Lung microvascular endothelial cell (primary cell): ENCODE measurements at regions not wholly inside any gene's neighbourhood (a gene's known extent, or its start where the extent isn't known, plus 50 kb on each side); places are given as distances from the start of the nearest gene placed in this dataset.
"Not testable (repeated sequence)": the region's sequence is repeated elsewhere in the genome, so short reads cannot be mapped to it uniquely, and the experiment has no call there.

Experiments
- DNase-seq, 2 donors: peaks; one replicate each; pipeline versions ENCODE4 v3.0.0 to v3.0.0-alpha.2; 2010; ENCODE audit warnings: low read depth in 2 of 2

DNA sequence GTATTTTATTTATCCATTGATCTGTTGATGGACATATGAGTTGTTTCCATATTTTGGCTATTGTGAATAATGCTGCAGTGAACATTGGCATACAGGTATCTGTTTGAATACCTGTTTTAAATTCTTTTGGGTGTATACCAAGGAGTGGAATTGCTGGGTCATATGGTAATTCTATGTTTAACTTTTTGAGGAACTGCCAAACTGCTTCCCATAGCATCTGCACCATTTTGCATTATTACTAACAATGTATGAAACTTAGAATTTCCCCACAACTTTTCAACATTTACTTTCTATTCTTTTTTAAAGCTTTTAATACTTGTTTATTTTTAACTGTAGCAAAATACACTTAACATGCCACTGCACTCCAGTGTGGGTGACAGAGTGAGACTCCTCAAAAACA is 57.0 kb upstream of the MSN start:
- DNase-seq = no peak

DNA sequence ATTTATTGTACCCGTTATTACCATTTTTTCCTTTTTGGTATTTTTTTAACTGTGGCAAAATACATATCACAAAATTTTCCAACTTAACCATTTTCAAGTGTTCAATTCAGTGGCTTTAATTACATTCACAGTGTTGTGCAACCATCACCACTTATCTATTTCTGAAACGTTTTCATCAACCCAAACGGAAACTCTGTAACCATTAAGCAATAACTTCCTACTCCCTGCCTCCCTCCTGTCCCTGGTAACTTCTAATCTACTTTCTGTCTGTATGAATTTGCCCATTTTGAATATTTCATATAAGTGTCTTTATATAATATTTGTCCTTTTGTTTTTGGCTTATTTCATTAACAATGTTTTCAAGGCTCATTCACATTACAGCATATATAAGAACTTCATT is 57.4 kb upstream of the MSN start:
- DNase-seq = peak; percentile 34 to 80

DNA sequence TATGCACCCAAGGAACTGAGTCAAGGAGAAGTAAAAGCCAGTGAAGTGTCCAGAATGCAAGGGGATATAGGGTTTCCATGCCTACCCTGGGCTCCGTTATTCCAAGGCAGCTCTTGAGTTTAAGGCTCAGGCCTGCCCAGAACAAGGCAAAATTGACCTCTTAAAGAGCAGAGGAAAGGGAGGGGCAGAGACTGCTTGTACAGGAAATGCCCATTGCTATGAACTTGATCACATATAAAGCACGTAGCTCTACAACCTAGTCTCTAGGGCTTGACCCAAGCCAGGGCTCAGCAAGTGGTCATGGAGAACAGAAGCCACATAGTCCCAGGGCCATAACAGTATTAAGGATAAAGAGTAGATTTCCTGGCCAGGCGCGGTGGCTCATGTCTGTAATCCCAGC is 58.2 kb upstream of the MSN start:
- DNase-seq = no peak

DNA sequence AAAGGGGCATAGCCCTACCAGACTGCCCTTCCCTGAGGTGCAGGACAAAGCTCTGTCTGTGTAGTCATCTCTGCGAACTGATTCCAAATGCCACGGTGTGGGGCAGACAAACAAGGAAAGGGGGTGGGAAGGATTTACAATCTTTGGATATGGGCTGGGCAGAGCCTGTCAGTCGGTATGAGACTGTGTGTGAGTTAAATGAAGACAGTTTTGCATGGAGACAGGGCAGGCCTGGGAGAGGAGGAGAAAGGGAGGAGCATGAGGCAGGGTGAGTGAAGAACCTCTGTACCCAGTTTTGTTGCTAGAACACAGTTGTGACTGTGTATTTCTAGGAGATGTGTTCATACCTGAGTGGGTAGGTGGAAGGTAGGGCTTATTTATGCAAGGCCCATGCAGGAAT is 59.4 kb upstream of the MSN start:
- DNase-seq = no peak

DNA sequence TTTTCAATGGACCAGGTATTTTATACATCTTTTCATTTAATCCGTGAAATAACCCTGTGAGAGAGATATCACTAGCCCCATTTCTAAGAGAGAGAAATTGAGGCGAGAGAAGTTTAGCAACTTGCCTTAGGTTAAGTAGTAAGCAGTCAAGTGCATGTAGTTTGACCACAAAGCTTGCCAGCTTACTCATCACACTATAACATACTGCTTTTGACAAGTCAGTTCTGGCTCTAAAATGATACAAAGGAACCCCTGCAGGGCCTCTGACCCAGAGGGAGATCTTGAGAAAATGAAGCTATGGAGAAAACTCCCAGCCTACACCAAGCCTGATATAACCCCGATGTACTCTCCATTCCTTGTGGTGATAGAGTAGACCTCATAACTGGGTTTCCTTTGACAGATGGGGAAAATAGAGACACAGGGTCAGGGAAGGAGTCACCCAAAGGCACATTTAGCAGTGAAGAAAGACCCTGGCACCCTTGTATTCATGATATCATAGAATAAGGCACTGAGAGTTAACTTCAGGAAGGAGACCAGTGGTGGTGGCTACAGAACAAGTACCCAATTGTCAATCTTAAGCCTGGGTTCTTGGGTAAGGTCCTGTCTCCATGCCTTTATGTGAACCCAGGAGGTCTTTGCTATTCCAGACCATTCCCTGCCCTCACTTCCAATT is 60.2 kb upstream of the MSN start:
- DNase-seq = peak in 1 of 2 donors; percentile 35

DNA sequence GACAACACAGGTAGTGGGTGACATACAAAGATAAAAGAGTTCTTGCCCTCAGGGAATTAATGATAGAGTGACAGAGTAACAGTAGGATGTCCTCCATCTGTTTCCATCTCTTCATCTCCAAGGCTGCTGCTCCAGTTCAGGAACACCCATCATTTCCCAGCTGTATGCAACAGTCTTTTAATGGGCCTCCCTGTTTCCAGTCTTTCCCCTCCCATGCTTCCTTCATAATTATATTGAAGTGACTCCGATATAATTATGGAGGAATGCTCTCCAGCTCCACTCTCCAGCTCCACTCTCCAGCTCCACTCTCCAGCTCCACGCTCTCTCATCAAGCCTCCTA is 65.3 kb upstream of the MSN start:
- DNase-seq = peak in 1 of 2 donors; percentile 25

DNA sequence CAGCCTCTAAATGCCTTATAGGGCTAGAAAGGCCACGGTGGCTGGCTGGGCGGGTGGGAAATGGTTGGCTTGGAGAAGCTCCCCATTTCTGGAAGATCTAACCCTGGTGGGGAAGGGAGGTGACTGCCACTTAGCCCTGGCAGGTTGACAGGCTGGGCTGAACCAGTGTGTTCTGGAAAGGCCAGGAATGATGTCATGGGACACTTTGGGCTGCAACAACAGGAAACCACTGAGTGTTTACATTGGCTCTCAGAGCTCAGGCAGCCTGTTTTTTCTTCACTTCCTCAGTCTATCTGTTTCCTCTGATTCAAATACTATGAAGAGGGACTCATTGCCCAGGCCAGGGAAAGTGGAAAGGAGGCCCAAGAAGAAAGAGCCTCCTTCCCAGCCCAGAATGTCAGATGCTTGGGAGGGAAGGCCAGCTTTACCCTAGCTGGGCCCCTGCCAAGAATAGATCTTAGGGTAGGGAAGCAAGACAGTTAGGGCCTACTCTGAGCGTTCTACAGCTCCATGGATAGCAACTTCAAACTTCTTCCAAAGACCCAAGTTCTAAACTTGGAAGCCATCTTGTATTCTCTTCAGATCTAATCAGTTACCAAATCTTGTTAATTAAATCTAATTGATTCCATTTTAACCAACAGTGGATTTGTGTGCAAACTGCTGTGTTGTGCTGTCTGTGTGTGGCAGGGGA is 65.8 kb upstream of the MSN start:
- DNase-seq = peak; percentile 97 to 99

DNA sequence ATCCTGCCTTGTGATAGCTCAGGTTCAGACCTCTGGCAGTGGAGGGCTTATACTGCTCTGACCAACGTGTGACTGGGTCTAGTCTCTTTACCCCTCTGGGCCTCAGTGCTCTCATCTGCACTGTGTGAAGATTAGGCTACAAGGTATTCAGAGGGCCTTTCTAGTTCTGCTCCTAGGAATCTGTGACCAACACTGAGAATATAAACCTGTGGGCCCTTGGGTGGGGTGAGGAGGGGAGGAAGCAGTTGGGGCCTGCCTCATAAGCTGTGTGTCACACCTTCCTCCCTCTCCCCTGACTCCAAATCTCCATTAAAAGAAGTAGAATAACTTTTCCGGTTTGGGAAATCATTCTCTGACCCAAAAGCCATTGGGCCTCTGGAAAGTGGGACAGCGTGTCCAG is 66.3 kb upstream of the MSN start:
- DNase-seq = no peak

DNA sequence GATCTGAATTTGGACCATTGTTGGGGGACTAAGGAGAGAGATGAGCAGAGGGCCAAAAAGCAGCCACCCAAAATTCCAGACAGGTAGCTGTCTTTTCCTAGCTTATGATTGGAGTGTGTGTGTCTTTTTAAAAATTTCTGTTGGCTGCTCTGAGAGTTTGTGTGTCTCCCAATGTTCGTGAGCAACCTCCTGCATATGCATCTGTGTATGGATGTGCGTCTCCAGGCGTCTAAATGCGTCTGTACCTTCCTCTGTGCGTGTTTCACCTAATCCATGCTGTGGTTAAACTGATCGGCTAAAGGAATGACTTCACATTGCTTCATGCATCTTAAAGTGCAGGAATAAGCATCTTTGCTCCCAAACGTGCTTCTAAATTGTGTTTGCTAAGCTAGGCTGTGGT is 65.5 kb upstream of the LAS1L start:
- no peak for DNase-seq

DNA sequence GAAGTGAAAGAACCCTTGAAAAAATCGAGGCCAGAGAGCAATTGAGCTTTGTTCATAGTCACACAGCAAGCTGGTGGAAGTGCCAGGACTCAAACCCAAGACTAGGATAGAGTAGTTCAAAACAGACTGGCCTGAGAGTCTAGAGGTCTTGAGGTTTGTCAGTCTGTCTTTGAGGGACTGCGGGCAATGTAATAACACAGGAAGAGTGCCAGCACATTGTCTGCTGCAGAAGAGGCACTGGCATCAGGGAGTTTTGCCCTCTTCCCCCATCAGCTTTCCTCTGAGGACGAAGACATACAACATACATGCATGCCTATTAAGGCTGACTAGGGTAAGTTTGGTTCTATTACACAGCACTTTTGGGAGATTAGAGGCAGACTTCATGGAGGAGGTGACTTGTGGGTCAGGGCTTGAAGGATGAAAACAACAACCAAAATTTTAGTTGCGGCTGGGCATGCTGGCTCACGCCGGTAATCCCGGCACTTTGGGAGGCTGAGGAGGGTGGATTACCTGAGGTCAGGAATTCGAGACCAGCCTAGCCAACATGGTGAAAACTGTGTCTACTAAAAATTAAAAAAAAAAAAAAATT is 64.1 kb upstream of the LAS1L start:
- DNase-seq = no peak

DNA sequence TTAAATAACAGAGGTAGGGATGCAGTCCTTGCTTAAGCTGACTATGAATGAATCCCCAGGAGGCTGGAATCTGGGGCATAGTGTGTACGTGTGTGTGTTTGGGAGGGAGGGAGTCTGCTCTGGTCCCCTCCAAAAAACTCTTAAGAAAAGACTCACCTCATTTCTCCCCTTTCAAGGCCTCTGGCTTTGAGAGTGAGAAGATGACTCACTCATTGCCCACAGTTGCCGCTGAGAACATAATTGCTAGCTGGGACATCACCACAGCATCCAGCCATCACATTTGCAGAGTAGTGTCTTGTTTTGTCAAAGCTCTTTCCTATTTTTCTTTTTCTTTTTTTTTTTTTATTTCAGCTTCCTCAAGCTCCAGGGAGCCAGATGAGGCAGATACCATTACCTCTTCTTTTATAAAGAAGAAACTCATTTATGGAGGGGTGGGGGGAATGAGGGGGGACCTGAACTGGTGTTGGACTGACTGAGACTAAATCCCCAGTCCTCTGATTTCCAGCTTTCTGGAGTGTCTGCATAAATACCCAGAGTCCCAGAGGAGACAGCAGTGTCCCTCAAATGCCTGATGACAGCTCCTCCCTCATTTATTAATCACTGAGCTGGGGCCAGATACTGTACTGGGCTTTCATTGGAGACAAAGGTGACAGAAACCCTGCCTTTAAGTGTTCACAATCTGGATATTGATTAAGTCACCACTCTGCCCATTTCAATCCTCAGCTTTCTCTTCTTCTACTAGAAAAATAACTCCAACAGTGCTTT is 61.9 kb upstream of the LAS1L start:
- DNase-seq = peak; percentile 33 to 64

DNA sequence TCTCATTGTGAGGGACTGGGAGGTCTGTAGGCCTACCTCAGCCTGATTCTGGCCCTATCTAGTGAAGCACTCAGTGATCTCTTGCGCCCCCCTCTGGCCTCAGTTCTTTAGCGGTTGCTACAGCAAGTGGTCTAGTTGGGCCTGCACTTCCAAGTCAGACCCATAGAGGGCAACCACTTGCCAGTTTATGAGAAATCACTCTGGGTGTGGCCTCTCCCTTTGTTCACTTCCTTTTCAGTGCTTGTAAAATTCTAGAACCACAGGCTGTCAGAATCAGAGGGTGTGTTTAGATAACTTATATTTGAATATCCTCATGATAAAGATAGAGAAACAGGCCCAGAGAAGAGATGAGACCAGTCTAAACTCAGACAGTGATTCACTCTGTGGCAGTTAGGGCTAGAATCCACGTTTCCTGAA is 60.9 kb upstream of the LAS1L start:
- DNase-seq = peak; percentile 92 to 96

DNA sequence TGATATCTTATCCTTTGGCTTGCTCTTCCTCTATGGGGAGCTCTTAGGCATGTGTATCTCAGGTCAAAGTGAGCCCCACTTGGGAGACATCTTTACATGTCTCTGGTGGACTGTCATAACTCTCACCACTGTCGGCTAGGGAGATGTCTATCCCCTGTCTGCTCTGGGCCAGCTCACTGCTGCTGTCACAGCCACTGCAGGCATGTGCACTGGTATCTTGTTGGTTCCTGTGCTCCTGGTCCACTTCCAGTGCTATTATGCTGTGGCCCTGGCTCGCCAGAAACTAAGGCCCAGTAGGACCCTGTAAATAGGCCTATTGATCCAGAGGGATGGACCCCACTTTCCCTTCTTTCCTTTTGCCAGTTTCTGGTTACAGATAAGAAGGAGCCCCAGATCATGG is 56.6 kb upstream of the LAS1L start:
- DNase-seq = no peak

DNA sequence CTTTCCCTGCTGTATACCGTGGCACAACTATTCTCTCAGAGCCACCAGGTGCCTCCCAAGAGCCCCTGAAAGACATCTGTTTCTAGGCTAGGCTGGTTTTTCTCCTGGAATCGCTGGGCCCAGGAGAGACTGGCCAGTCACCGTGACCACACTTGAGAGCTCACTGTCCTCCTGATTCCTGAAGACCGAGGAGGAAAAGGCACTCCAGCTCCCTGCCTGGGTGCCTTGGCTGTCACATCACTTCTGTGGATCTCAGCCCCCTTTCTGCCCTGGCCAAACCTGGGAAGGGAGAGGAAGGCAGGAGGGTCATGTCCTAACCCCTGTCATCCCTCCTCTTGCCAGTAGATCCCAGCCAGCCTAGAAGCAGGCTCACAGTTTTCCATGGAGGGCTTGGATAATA is 54.7 kb upstream of the LAS1L start:
- DNase-seq = no peak

DNA sequence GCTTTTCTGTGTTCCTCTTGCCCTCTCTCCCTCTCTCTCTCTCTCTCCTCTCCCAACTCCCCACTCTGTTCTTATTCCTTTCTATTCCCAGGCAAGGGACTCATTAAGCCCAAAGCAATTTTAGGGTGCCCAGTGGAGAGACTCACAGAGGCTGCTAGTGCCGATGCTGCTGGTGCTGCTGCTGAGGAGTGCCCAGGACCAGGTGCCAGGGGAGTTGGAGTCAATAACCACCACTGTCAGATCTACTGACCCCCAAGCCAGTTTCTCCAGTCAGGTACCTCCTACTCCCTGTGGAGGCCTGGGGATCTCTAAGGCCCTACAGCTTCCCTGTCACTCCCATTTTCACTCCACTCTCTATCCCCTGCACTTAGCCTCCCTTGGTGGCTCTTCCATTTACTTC is 54.2 kb upstream of the LAS1L start:
- no peak for DNase-seq

DNA sequence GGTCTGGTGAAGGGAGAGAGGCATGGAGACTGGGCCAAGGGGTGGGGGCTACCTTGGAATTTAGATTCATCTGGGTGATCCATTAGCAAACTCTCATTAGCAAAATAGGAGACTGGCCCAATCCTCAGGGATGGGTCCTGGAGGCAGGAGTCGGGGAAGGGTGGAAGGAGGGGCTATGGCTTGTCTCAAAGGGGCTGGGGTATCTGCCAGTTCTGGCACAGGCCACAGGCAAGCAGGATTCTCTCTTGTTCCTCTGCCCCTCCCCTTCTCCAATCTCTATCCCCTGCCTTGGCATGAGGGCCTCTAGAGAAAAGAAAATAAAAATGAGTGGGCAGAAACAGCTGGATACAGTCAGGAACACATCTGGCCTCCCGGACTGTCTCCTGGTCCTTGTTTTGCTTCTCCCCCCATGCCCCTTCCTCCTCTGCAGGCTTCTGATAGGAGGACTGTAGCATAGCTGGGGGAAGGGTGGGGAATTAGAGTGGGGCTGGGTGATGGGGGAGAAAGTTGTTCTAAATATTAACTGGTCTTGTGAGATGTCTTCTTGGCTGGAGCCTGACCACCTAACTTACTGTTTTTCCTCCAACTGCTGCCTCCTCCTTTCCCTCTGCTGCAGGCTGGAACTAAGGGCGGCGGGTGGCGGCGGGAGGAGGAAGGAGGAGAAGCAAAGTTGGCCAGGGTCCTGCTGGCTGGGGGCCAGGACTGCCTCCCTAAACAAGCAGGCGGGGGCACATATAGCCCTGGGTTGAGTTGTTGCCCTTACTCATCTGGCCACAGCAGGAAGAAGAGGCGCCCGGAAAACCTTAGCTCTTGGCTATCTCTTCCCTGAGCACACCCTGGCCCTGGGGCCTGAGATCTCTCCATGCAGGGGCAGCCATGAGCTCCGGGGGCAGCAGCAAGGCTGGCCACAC is 53.3 kb upstream of the LAS1L start:
- DNase-seq = peak; percentile 40 to 50

DNA sequence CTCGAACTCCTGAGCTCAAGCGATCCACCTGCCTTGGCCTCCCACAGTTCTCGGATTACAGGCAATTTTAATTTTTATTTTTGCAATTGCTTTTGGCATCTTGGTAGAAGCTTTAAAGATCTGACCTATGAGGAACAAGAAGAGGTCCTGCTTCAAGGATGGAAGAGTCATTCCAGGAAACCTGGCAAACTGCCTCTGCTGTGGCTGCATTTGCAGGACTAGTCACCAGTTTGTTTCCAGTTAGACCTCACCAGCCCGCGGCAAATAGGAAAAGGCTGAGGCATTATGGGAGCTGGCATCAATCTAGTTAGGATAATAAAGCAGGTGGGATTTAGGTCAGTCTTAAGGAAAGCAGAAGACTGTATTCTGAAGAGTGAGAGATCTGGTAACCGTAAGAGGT is 51.9 kb upstream of the LAS1L start:
- peak in 1 of 2 donors; percentile 52 for DNase-seq

DNA sequence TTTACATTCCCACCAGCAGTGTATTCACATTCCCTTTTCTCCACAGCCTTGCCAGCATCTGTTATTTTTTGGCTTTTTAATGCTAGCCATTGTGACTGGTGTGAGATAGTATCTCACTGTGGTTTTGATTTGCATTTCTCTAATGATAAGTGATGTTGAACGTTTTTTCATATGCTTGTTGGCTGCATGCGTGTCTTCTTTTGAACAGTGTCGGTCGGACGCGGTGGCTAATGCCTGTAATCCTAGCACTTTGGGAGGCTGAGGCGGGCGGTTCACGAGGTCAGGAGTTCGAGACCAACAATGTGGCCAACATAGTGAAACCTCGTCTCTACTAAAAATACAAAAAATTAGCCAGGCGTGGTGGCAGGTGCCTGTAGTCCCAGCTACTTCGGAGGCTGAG is 50.6 kb upstream of the LAS1L start:
- DNase-seq = not testable (repeated sequence)
